ENCODE measurements at regions not wholly inside any gene's neighbourhood (a gene's known extent, or its start where the extent isn't known, plus 50 kb on each side); places are given as distances from the start of the nearest gene placed in this dataset.

DNA sequence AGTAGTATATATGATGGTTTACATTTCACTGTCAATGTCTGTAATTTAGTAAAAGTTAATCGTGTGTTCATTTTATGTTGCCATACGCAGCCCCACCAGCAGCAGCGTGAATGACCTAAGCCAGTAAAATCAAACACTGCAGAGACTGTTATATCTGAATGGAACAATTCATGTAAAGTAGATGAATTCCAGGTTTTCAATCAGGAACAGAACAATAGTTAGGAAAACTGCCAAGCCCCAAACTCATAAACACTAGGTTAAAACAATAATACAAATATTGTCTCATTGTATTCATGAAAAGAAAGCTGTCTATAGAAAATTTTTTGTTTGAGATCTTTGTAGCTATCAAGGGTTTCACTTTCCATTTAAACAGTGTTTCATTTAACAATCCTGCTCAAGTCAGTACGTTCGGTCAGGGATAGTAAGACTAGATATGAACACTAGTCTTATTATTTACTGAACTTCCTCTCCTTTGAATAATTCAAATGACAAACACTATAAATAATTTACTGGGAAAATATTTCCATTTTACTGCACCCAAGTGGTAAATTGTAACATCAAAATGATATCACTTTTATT is 256.8 kb upstream of the FLRT2 start:
- TF ChIP-seq, protein P1, sequence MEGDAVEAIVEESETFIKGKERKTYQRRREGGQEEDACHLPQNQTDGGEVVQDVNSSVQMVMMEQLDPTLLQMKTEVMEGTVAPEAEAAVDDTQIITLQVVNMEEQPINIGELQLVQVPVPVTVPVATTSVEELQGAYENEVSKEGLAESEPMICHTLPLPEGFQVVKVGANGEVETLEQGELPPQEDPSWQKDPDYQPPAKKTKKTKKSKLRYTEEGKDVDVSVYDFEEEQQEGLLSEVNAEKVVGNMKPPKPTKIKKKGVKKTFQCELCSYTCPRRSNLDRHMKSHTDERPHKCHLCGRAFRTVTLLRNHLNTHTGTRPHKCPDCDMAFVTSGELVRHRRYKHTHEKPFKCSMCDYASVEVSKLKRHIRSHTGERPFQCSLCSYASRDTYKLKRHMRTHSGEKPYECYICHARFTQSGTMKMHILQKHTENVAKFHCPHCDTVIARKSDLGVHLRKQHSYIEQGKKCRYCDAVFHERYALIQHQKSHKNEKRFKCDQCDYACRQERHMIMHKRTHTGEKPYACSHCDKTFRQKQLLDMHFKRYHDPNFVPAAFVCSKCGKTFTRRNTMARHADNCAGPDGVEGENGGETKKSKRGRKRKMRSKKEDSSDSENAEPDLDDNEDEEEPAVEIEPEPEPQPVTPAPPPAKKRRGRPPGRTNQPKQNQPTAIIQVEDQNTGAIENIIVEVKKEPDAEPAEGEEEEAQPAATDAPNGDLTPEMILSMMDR (IDR thresholded peaks at IDR 0.05): no peak
- no peak for TF ChIP-seq ZFX (IDR thresholded peaks at IDR 0.05; ENCODE audit: borderline replicate concordance)

Data from 22Rv1 (cell line).